Caco-2 (cell line): ENCODE measurements at regions not wholly inside any gene's neighbourhood (a gene's known extent, or its start where the extent isn't known, plus 50 kb on each side); places are given as distances from the start of the nearest gene placed in this dataset.

Source experiments
- BruUV-seq: library from RNA; stranded (reverse); fragments of 400-500 nt; replicated peaks from 2 replicates; lab custom pipeline; 2021; lab: Mats Ljungman, UMichigan
- CTCF ChIA-PET: fragments of 300-600 bp; sonication (Branson Sonifier 250); formaldehyde crosslinking; loops from one replicate; lab custom pipeline; 2022; ENCODE audit warnings: antibody characterized with exemption; lab: Charles Lee
- POLR2A ChIA-PET: fragments of 300-600 bp; sonication (Branson Sonifier 250); formaldehyde crosslinking; loops from one replicate; lab custom pipeline; 2022; ENCODE audit warnings: antibody characterized with exemption; lab: Charles Lee
- DNase-seq, 2 experiments: peaks; one replicate each; pipeline versions ENCODE4 v3.0.0 to v3.0.0-alpha.2; 2020 to 2022
- H3K27me3 ChIP-seq: replicated peaks from 2 replicates; pipeline ENCODE4 v1.6.0; 2011; ENCODE audit warnings: low read length; ENCODE audit not compliant: control insufficient read depth, insufficient read depth
- H3K36me3 ChIP-seq: 2 replicates; pipeline ENCODE4 v1.5.1; 2011; ENCODE audit warnings: low read length; ENCODE audit not compliant: control insufficient read depth, insufficient read depth
- H3K4me1 ChIP-seq: fragments of 250-450 bp; sonication (Bioruptor Pico); 2 replicates; pipeline ENCODE4 v1.5.1; 2020; ENCODE audit warnings: mild to moderate bottlenecking
- H3K4me3 ChIP-seq: 2 replicates; pipeline ENCODE4 v1.5.1; 2011; ENCODE audit warnings: low read depth, mild to moderate bottlenecking, control low read depth, low read length
- H3K9me3 ChIP-seq: fragments of 250-450 bp; sonication (Bioruptor Pico); 2 replicates; pipeline ENCODE4 v1.5.1; 2020; ENCODE audit warnings: mild to moderate bottlenecking, moderate library complexity
- H3K27ac Mint-ChIP-seq: one replicate; pipeline ENCODE4 v1.8.0; 2022; ENCODE audit warnings: mixed read lengths; ENCODE audit not compliant: unreplicated experiment
- H3K27me3 Mint-ChIP-seq: one replicate; pipeline ENCODE4 v1.8.0; 2022; ENCODE audit warnings: mixed read lengths; ENCODE audit not compliant: insufficient read depth, unreplicated experiment
- H3K36me3 Mint-ChIP-seq: one replicate; pipeline ENCODE4 v1.8.0; 2022; ENCODE audit warnings: mild to moderate bottlenecking, mixed read lengths; ENCODE audit not compliant: insufficient read depth, unreplicated experiment
- H3K4me1 Mint-ChIP-seq: one replicate; pipeline ENCODE4 v1.8.0; 2022; ENCODE audit warnings: low read depth, mixed read lengths; ENCODE audit not compliant: unreplicated experiment
- H3K4me3 Mint-ChIP-seq: one replicate; pipeline ENCODE4 v1.8.0; 2022; ENCODE audit warnings: mild to moderate bottlenecking, moderate library complexity, mixed read lengths; ENCODE audit not compliant: unreplicated experiment
- H3K9me3 Mint-ChIP-seq: one replicate; pipeline ENCODE4 v1.8.0; 2022; ENCODE audit warnings: mixed read lengths; ENCODE audit not compliant: unreplicated experiment
- CTCF ChIP-seq, 2 experiments: fragments of 200-600 bp in 1 of 2; IDR thresholded peaks; 1 replicate in 1 of 2; 2 replicates in 1 of 2; pipeline versions ENCODE4 v1.5.1 to v1.8.0; 2011 to 2022; ENCODE audit warnings: antibody characterized with exemption in 1 of 2, control low read depth in 1 of 2, inconsistent platforms in 1 of 2, low read depth in 1 of 2, low read length in 1 of 2, mild to moderate bottlenecking in 1 of 2, moderate library complexity in 1 of 2; ENCODE audit not compliant: insufficient read depth in 1 of 2, severe bottlenecking in 1 of 2, unreplicated experiment in 1 of 2
- intact Hi-C: fragments of 100-400 bp; cut with micrococcal nuclease; formaldehyde crosslinking; loops from one replicate; pipeline ENCODE4 v1.10.0; 2022; ENCODE audit not compliant: unreplicated experiment

GRCh38 chr11:15326520-15326919, 211.8 kb downstream of the INSC start:
- no peaks in the 10 kb centered on the region for H3K4me1 Mint-ChIP-seq
- no peaks in the 10 kb centered on the region for H3K4me1 ChIP-seq
- no peak overlapping the region for H3K27ac Mint-ChIP-seq
- ChIA-PET POLR2A (no interaction called here), CTCF (no interaction called here)
- H3K27me3 Mint-ChIP-seq, result peaks cover 8% of the 10 kb centered on the region
- H3K27me3 ChIP-seq, result no peaks in the 10 kb centered on the region
- intact Hi-C loops, result loop anchor here (2.0 kb wide), 2 partner anchors 492 to 1286 kb away; no protein-coding TSS in a partner anchor
- H3K36me3 Mint-ChIP-seq, result no peaks in the 10 kb centered on the region
- no peaks in the 10 kb centered on the region for H3K36me3 ChIP-seq
- no peak for DNase-seq
- no peak overlapping the region for H3K4me3 ChIP-seq
- no TSS peak for BruUV-seq
- TF ChIP-seq CTCF (IDR thresholded peaks at IDR 0.05; ENCODE audit: insufficient read depth in 1 of 2, low read depth in 1 of 2, low read length in 1 of 2, severe bottlenecking in 1 of 2, unreplicated experiment in 1 of 2), result no peak
- no peaks in the 10 kb centered on the region for H3K9me3 Mint-ChIP-seq
- no peaks in the 10 kb centered on the region for H3K9me3 ChIP-seq
- no peak overlapping the region for H3K4me3 Mint-ChIP-seq

- peak; percentile 71 to 78 for DNase-seq
- ChIA-PET CTCF (interaction anchor here (0.8 to 1.0 kb wide), 2 partner anchors 137 to 317 kb away, joined by 3 read pairs; no protein-coding TSS in a partner anchor), POLR2A (no interaction called here)
- TF ChIP-seq CTCF (IDR thresholded peaks at IDR 0.05; ENCODE audit: insufficient read depth in 1 of 2, low read depth in 1 of 2, low read length in 1 of 2, severe bottlenecking in 1 of 2, unreplicated experiment in 1 of 2), result peak; percentile 67 to 92
- Mint-ChIP-seq H3K27ac (no peak overlapping the region), H3K27me3 (peaks cover 8% of the 10 kb centered on the region), H3K4me1 (no peaks in the 10 kb centered on the region), H3K4me3 (no peak overlapping the region), H3K9me3 (no peaks in the 10 kb centered on the region), H3K36me3 (no peaks in the 10 kb centered on the region)
- intact Hi-C loops, result loop anchor here (1.0 to 2.0 kb wide), 3 partner anchors 322 to 1285 kb away; no protein-coding TSS in a partner anchor
- Histone ChIP-seq H3K27me3 (peaks cover 2% of the 10 kb centered on the region; the same call in 1 of the 2 replicates), H3K9me3 (no peaks in the 10 kb centered on the region), H3K4me3 (no peak overlapping the region), H3K4me1 (no peaks in the 10 kb centered on the region), H3K36me3 (no peaks in the 10 kb centered on the region)
- no TSS peak for BruUV-seq
Measured at GRCh38 chr11:15327786-15328231, 213.1 kb downstream of the INSC start.

- no peaks in the 10 kb centered on the region for H3K9me3 ChIP-seq
- peaks cover 2% of the 10 kb centered on the region; the same call in 1 of the 2 replicates for H3K27me3 ChIP-seq
- BruUV-seq, result no TSS peak
- H3K36me3 ChIP-seq, result no peaks in the 10 kb centered on the region
- CTCF ChIA-PET, result no interaction called here
- POLR2A ChIA-PET, result no interaction called here
- Mint-ChIP-seq H3K27me3 (peaks cover 10% of the 10 kb centered on the region), H3K36me3 (no peaks in the 10 kb centered on the region), H3K27ac (no peak overlapping the region), H3K4me1 (no peaks in the 10 kb centered on the region), H3K4me3 (no peak overlapping the region), H3K9me3 (no peaks in the 10 kb centered on the region)
- no peak overlapping the region for H3K4me3 ChIP-seq
- TF ChIP-seq CTCF (IDR thresholded peaks at IDR 0.05; ENCODE audit: insufficient read depth in 1 of 2, low read depth in 1 of 2, low read length in 1 of 2, severe bottlenecking in 1 of 2, unreplicated experiment in 1 of 2), result no peak
- no peaks in the 10 kb centered on the region for H3K4me1 ChIP-seq
- intact Hi-C loops, result no loop called here
- no peak for DNase-seq
Measured at GRCh38 chr11:15333407-15333806, 218.7 kb downstream of the INSC start.
